Head of caudate nucleus (tissue), 42 donors: ENCODE measurements at regions not wholly inside any gene's neighbourhood (a gene's known extent, or its start where the extent isn't known, plus 50 kb on each side); places are given as distances from the start of the nearest gene placed in this dataset.
"Not testable (repeated sequence)": the region's sequence is repeated elsewhere in the genome, so short reads cannot be mapped to it uniquely, and the experiment has no call there.

Experiments
- DNase-seq, 42 donors: peaks; one replicate each; pipeline versions ENCODE4 v3.0.0 to v3.0.0-alpha.2; 2020 to 2021; ENCODE audit warnings: mixed read lengths in 7 of 42
- intact Hi-C: fragments of 100-400 bp; cut with DNase I; formaldehyde crosslinking; loops from one replicate; pipeline ENCODE4 v1.15.0; 2022

GRCh38 chr6:106787327-106788196 lies 158.2 kb downstream of the QRSL1 start:
- no peak for DNase-seq
- intact Hi-C loops: no loop called here

- DNase-seq: no peak
- intact Hi-C loops: no loop called here
Observed at GRCh38 chr6:106785298-106785697, 155.9 kb downstream of the QRSL1 start.

GRCh38 chr6:106783640-106784566 lies 154.5 kb downstream of the QRSL1 start:
- intact Hi-C loops: no loop called here
- no peak for DNase-seq

GRCh38 chr6:106782536-106783285 lies 153.3 kb downstream of the QRSL1 start:
- no peak for DNase-seq
- intact Hi-C loops: no loop called here

- intact Hi-C loops: not testable (repeated sequence)
Observed at GRCh38 chr6:106779552-106779951, 150.2 kb downstream of the QRSL1 start.

GRCh38 chr6:106778943-106779342 lies 149.6 kb downstream of the QRSL1 start:
- intact Hi-C loops: no loop called here
- DNase-seq: no peak

More at GRCh38 chr6:106779552-106779951, 150.2 kb downstream of the QRSL1 start:
- DNase-seq: not testable (repeated sequence)

- intact Hi-C loops: no loop called here
- DNase-seq: no peak
Observed at GRCh38 chr6:106773996-106774629, 144.7 kb downstream of the QRSL1 start.

GRCh38 chr6:106773522-106773921 lies 144.1 kb downstream of the QRSL1 start:
- DNase-seq: no peak
- intact Hi-C loops: no loop called here

GRCh38 chr6:106772270-106773142 lies 143.1 kb downstream of the QRSL1 start:
- intact Hi-C loops: no loop called here
- DNase-seq: no peak

- DNase-seq: no peak
- intact Hi-C loops: no loop called here
Observed at GRCh38 chr6:106771822-106772221, 142.4 kb downstream of the QRSL1 start.

- DNase-seq: no peak
- intact Hi-C loops: no loop called here
Observed at GRCh38 chr6:106770663-106771062, 141.3 kb downstream of the QRSL1 start.

- no peak for DNase-seq
- intact Hi-C loops: no loop called here
Observed at GRCh38 chr6:106770081-106770480, 140.7 kb downstream of the QRSL1 start.

GRCh38 chr6:106767271-106767670 lies 137.9 kb downstream of the QRSL1 start:
- no peak for DNase-seq
- intact Hi-C loops: no loop called here

GRCh38 chr6:106766201-106766600 lies 136.8 kb downstream of the QRSL1 start:
- intact Hi-C loops: no loop called here
- no peak for DNase-seq

- intact Hi-C loops: no loop called here
- no peak for DNase-seq
Observed at GRCh38 chr6:106765496-106765895, 136.1 kb downstream of the QRSL1 start.

GRCh38 chr6:106764353-106764980 lies 135.1 kb downstream of the QRSL1 start:
- intact Hi-C loops: no loop called here
- DNase-seq: no peak

GRCh38 chr6:106763361-106763760 lies 134.0 kb downstream of the QRSL1 start:
- DNase-seq: no peak
- intact Hi-C loops: no loop called here
